ENCODE measurements at regions not wholly inside any gene's neighbourhood (a gene's known extent, or its start where the extent isn't known, plus 50 kb on each side); places are given as distances from the start of the nearest gene placed in this dataset.
"Not testable (repeated sequence)": the region's sequence is repeated elsewhere in the genome, so short reads cannot be mapped to it uniquely, and the experiment has no call there.

- TF ChIP-seq, protein P1, sequence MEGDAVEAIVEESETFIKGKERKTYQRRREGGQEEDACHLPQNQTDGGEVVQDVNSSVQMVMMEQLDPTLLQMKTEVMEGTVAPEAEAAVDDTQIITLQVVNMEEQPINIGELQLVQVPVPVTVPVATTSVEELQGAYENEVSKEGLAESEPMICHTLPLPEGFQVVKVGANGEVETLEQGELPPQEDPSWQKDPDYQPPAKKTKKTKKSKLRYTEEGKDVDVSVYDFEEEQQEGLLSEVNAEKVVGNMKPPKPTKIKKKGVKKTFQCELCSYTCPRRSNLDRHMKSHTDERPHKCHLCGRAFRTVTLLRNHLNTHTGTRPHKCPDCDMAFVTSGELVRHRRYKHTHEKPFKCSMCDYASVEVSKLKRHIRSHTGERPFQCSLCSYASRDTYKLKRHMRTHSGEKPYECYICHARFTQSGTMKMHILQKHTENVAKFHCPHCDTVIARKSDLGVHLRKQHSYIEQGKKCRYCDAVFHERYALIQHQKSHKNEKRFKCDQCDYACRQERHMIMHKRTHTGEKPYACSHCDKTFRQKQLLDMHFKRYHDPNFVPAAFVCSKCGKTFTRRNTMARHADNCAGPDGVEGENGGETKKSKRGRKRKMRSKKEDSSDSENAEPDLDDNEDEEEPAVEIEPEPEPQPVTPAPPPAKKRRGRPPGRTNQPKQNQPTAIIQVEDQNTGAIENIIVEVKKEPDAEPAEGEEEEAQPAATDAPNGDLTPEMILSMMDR (IDR thresholded peaks at IDR 0.05) = no peak
- no peak for TF ChIP-seq POLR2A (IDR thresholded peaks at IDR 0.05)
- no peak for TF ChIP-seq POLR2AphosphoS5 (IDR thresholded peaks at IDR 0.05)
- Histone ChIP-seq H3K4me3 (no peak overlapping the region), H3K27ac (no peak overlapping the region), H3K9me3 (no peaks in the 10 kb centered on the region), H3K36me3 (no peaks in the 10 kb centered on the region), H3K4me1 (no peaks in the 10 kb centered on the region), H3K27me3 (peaks cover 0 to 14% of the 10 kb centered on the region in 2 donors)
- no peak for DNase-seq (ENCODE audit: low spot score in 2 of 2)
- intact Hi-C loops (cut with DNase I; ENCODE audit: low total_unique reads) = no loop called here
Measured at GRCh38 chr10:2899246-2899951, 167.9 kb upstream of the PFKP start.

- no peak for DNase-seq (ENCODE audit: low spot score in 2 of 2)
- H3K27me3 ChIP-seq = peaks cover 0 to 7% of the 10 kb centered on the region in 2 donors
- no peak overlapping the region for H3K4me3 ChIP-seq
- H3K27ac ChIP-seq = no peak overlapping the region
- TF ChIP-seq POLR2A (IDR thresholded peaks at IDR 0.05) (no peak), POLR2AphosphoS5 (IDR thresholded peaks at IDR 0.05) (no peak)
- TF ChIP-seq, protein P1 (IDR thresholded peaks at IDR 0.05) = no peak
- intact Hi-C loops (cut with DNase I; ENCODE audit: low total_unique reads) = no loop called here
- H3K9me3 ChIP-seq = no peaks in the 10 kb centered on the region
- H3K4me1 ChIP-seq = no peaks in the 10 kb centered on the region
- H3K36me3 ChIP-seq = no peaks in the 10 kb centered on the region
Measured at GRCh38 chr10:2898509-2898860, 168.9 kb upstream of the PFKP start.

DNA sequence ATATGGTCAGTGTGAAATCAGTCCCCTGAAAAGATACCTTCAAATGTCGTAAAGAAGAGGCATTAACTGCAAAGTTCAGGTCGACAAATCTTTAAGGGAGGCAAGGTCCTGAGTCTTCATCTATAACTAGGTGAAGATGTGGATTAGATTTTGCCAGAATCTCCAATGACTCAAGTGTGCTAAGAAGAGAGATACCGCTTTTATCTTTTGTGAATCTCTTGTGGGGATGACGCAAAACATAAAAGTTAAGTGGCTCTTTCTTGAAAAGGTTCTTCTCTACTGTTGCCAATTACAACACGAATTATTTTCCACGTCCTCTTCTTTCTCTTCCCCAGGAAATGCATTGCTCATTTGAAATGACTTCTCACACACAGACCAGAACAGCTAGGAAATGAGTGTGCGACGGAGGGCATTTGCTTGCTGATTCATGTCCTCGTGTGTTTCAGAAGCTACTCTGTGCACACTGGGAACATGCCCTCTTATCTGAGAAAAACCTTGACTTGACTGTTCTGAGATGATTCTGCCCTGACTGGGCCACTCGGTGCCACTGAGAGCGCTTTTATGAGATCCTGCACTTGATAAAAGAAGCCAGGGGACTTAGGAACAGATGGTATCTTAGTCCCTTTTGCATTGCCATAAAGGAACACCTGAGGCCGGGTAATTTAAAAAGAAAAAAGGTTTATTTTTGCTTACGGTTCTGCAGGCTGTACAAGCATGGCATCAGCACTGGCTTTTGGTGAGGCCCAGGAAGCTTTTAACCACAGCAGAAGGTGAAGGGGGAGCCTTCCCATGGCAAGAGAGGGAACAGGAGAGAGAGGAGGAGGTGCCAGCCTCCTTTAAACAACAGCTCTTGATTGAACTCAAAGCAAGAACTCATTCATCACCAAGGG lies 169.5 kb upstream of the PFKP start:
- no peak overlapping the region for H3K4me3 ChIP-seq
- no peaks in the 10 kb centered on the region for H3K9me3 ChIP-seq
- no peak for TF ChIP-seq POLR2AphosphoS5 (IDR thresholded peaks at IDR 0.05)
- TF ChIP-seq, protein P1 (IDR thresholded peaks at IDR 0.05) = no peak
- no peak for TF ChIP-seq POLR2A (IDR thresholded peaks at IDR 0.05)
- no peak overlapping the region for H3K27ac ChIP-seq
- no peaks in the 10 kb centered on the region for H3K36me3 ChIP-seq
- peaks cover 0 to 2% of the 10 kb centered on the region in 2 donors for H3K27me3 ChIP-seq
- intact Hi-C loops (cut with DNase I; ENCODE audit: low total_unique reads) = no loop called here
- no peak for DNase-seq (ENCODE audit: low spot score in 2 of 2)
- H3K4me1 ChIP-seq = no peaks in the 10 kb centered on the region

DNA sequence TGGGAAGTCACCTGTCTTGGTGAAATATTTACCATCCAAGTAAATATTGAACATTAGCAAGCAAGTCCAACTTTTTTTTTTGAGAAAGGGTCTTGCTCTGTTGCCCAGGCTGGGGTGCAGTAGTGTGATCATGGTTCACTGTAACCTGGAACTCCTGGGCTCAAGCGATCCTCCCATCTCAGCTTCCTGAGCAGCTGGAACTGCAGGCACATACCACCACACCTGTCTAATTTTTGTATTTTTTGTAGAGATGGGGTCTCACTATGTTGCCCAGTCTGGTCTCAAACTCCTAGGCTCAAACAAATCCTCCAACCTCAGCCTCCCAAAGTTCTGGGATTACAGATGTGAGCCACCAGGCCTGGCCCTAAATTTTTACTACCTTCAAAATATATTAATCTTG lies 171.0 kb upstream of the PFKP start:
- H3K27me3 ChIP-seq; intact Hi-C loops (cut with DNase I; ENCODE audit: low total_unique reads); H3K4me1 ChIP-seq; DNase-seq (ENCODE audit: low spot score in 2 of 2); H3K9me3 ChIP-seq; H3K27ac ChIP-seq; H3K4me3 ChIP-seq; H3K36me3 ChIP-seq: not testable (repeated sequence)

GRCh38 chr10:2895594-2896196 lies 171.7 kb upstream of the PFKP start:
- H3K4me3 ChIP-seq = no peak overlapping the region
- no peak for DNase-seq (ENCODE audit: low spot score in 2 of 2)
- no peaks in the 10 kb centered on the region for H3K27me3 ChIP-seq
- no peak overlapping the region for H3K27ac ChIP-seq
- TF ChIP-seq, protein P1 (IDR thresholded peaks at IDR 0.05) = no peak
- TF ChIP-seq POLR2A (IDR thresholded peaks at IDR 0.05) (no peak), POLR2AphosphoS5 (IDR thresholded peaks at IDR 0.05) (no peak)
- no peaks in the 10 kb centered on the region for H3K9me3 ChIP-seq
- H3K4me1 ChIP-seq = no peaks in the 10 kb centered on the region
- H3K36me3 ChIP-seq = no peaks in the 10 kb centered on the region
- intact Hi-C loops (cut with DNase I; ENCODE audit: low total_unique reads) = no loop called here
